Stomach (tissue), 4 donors: ENCODE measurements at regions not wholly inside any gene's neighbourhood (a gene's known extent, or its start where the extent isn't known, plus 50 kb on each side); places are given as distances from the start of the nearest gene placed in this dataset.

Experiments
- EP300 ChIP-seq: sonication (generic); formaldehyde crosslinking; IDR thresholded peaks from one replicate; pipeline ENCODE4 v1.6.1; 2017; ENCODE audit warnings: antibody characterized with exemption
- POLR2A ChIP-seq, 4 donors: fragments of 450-650 bp; IDR thresholded peaks; one replicate each; pipeline ENCODE4 v1.6.1; 2016; ENCODE audit warnings: antibody characterized with exemption in 4 of 4, control low read depth in 2 of 4, mild to moderate bottlenecking in 1 of 4, moderate library complexity in 1 of 4
- POLR2AphosphoS5 ChIP-seq, 3 donors: sonication (generic); formaldehyde crosslinking; IDR thresholded peaks; one replicate each; pipeline ENCODE4 v1.6.1; 2016; ENCODE audit warnings: antibody characterized with exemption in 3 of 3
- TF ChIP-seq, protein P1 (sequence below), 7 experiments: fragments of 450-650 bp in 4 of 7; fragments of 200-600 bp in 3 of 7; sonication (generic) in 3 of 7; IDR thresholded peaks; one replicate each; pipeline ENCODE4 v1.5.1; 2016 to 2019; ENCODE audit warnings: antibody characterized with exemption in 7 of 7, control low read depth in 2 of 7, mild to moderate bottlenecking in 1 of 7

DNA sequence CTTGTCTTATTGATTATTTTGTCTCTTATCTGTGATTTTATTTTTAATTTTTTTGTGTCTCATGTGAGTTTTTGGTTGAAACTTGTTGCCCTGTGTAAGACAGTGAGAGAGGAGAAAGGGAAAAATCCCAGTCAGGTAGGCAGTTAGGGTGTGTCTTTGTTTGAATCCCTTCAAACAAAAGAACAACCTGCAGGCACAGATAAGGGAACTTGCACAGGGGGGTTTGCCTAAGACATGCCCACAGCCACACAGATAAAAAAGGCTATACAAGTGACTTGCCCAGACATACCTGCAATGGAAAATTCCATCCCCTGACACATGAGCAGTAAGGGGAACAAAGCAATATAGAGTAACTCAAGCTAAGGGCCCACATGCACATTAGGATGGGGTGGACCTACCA lies 127.8 kb upstream of the PLET1 start:
- TF ChIP-seq, protein P1, sequence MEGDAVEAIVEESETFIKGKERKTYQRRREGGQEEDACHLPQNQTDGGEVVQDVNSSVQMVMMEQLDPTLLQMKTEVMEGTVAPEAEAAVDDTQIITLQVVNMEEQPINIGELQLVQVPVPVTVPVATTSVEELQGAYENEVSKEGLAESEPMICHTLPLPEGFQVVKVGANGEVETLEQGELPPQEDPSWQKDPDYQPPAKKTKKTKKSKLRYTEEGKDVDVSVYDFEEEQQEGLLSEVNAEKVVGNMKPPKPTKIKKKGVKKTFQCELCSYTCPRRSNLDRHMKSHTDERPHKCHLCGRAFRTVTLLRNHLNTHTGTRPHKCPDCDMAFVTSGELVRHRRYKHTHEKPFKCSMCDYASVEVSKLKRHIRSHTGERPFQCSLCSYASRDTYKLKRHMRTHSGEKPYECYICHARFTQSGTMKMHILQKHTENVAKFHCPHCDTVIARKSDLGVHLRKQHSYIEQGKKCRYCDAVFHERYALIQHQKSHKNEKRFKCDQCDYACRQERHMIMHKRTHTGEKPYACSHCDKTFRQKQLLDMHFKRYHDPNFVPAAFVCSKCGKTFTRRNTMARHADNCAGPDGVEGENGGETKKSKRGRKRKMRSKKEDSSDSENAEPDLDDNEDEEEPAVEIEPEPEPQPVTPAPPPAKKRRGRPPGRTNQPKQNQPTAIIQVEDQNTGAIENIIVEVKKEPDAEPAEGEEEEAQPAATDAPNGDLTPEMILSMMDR (IDR thresholded peaks at IDR 0.05), result no peak
- TF ChIP-seq POLR2A (IDR thresholded peaks at IDR 0.05) (no peak), POLR2AphosphoS5 (IDR thresholded peaks at IDR 0.05) (no peak), EP300 (no peak)
